ENCODE measurements at regions not wholly inside any gene's neighbourhood (a gene's known extent, or its start where the extent isn't known, plus 50 kb on each side); places are given as distances from the start of the nearest gene placed in this dataset.

GRCh38 chr7:25861164-25861496, 290.9 kb upstream of the NFE2L3 start:
- Histone ChIP-seq H3K27me3 (ENCODE audit: insufficient read depth, low read length, poor library complexity) (peaks cover 8% of the 10 kb centered on the region), H3K36me3 (ENCODE audit: insufficient read depth, low read length) (no peaks in the 10 kb centered on the region), H3K4me2 (ENCODE audit: insufficient read depth, low read length) (no peak overlapping the region), H3K4me3 (ENCODE audit: low read depth in 1 of 2, low read length in 2 of 2) (no peak overlapping the region), H3K4me1 (ENCODE audit: insufficient read depth, low read length) (no peaks in the 10 kb centered on the region), H2AFZ (ENCODE audit: low read depth, low read length) (no peak overlapping the region), H3K9me3 (ENCODE audit: insufficient read depth, low read length, severe bottlenecking) (no peaks in the 10 kb centered on the region), H3K79me2 (ENCODE audit: insufficient read depth, low read length) (no peaks in the 10 kb centered on the region), H3K9ac (ENCODE audit: low read depth, low read length) (no peak overlapping the region), H3K27ac (ENCODE audit: low read length) (no peak overlapping the region), H4K20me1 (ENCODE audit: insufficient read depth, low read length) (no peaks in the 10 kb centered on the region)
- ATAC-seq (ENCODE audit: insufficient read depth, low read depth) (no peak), DNase-seq (no peak)
- TF ChIP-seq EZH2 (IDR thresholded peaks at IDR 0.05; ENCODE audit: borderline replicate concordance, low read depth, low read length, severe bottlenecking): no peak
- TF ChIP-seq, protein P1, sequence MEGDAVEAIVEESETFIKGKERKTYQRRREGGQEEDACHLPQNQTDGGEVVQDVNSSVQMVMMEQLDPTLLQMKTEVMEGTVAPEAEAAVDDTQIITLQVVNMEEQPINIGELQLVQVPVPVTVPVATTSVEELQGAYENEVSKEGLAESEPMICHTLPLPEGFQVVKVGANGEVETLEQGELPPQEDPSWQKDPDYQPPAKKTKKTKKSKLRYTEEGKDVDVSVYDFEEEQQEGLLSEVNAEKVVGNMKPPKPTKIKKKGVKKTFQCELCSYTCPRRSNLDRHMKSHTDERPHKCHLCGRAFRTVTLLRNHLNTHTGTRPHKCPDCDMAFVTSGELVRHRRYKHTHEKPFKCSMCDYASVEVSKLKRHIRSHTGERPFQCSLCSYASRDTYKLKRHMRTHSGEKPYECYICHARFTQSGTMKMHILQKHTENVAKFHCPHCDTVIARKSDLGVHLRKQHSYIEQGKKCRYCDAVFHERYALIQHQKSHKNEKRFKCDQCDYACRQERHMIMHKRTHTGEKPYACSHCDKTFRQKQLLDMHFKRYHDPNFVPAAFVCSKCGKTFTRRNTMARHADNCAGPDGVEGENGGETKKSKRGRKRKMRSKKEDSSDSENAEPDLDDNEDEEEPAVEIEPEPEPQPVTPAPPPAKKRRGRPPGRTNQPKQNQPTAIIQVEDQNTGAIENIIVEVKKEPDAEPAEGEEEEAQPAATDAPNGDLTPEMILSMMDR (IDR thresholded peaks at IDR 0.05; ENCODE audit: borderline replicate concordance, extremely low read depth, low read length, poor library complexity, severe bottlenecking): no peak

- Histone ChIP-seq H3K27me3 (ENCODE audit: insufficient read depth, low read length, poor library complexity) (peaks cover 8% of the 10 kb centered on the region), H2AFZ (ENCODE audit: low read depth, low read length) (no peak overlapping the region), H4K20me1 (ENCODE audit: insufficient read depth, low read length) (no peaks in the 10 kb centered on the region), H3K9me3 (ENCODE audit: insufficient read depth, low read length, severe bottlenecking) (no peaks in the 10 kb centered on the region), H3K4me2 (ENCODE audit: insufficient read depth, low read length) (no peak overlapping the region), H3K36me3 (ENCODE audit: insufficient read depth, low read length) (no peaks in the 10 kb centered on the region), H3K9ac (ENCODE audit: low read depth, low read length) (no peak overlapping the region), H3K4me3 (ENCODE audit: low read depth in 1 of 2, low read length in 2 of 2) (no peak overlapping the region), H3K27ac (ENCODE audit: low read length) (no peak overlapping the region), H3K4me1 (ENCODE audit: insufficient read depth, low read length) (no peaks in the 10 kb centered on the region), H3K79me2 (ENCODE audit: insufficient read depth, low read length) (no peaks in the 10 kb centered on the region)
- no peak for DNase-seq
- no peak for TF ChIP-seq EZH2 (IDR thresholded peaks at IDR 0.05; ENCODE audit: borderline replicate concordance, low read depth, low read length, severe bottlenecking)
- TF ChIP-seq, protein P1 (IDR thresholded peaks at IDR 0.05; ENCODE audit: borderline replicate concordance, extremely low read depth, low read length, poor library complexity, severe bottlenecking): no peak
- ATAC-seq (ENCODE audit: insufficient read depth, low read depth): no peak
Observed at GRCh38 chr7:25861601-25862260, 290.3 kb upstream of the NFE2L3 start.

- Histone ChIP-seq H3K27ac (ENCODE audit: low read length) (no peak overlapping the region), H3K4me2 (ENCODE audit: insufficient read depth, low read length) (no peak overlapping the region)
- peak; percentile 30 for DNase-seq
Observed at GRCh38 chr7:25862261-25863004, 289.6 kb upstream of the NFE2L3 start.

More at GRCh38 chr7:25862261-25863004, 289.6 kb upstream of the NFE2L3 start:
- ATAC-seq (ENCODE audit: insufficient read depth, low read depth): peak; percentile 22; the same call in 1 of the 3 replicates
- H3K36me3 ChIP-seq (ENCODE audit: insufficient read depth, low read length): no peaks in the 10 kb centered on the region
- H3K79me2 ChIP-seq (ENCODE audit: insufficient read depth, low read length): no peaks in the 10 kb centered on the region
- H4K20me1 ChIP-seq (ENCODE audit: insufficient read depth, low read length): no peaks in the 10 kb centered on the region
- no peak overlapping the region for H2AFZ ChIP-seq (ENCODE audit: low read depth, low read length)
- no peaks in the 10 kb centered on the region for H3K4me1 ChIP-seq (ENCODE audit: insufficient read depth, low read length)
- no peak overlapping the region for H3K4me3 ChIP-seq (ENCODE audit: low read depth in 1 of 2, low read length in 2 of 2)
- H3K27me3 ChIP-seq (ENCODE audit: insufficient read depth, low read length, poor library complexity): peaks cover 8% of the 10 kb centered on the region
- no peaks in the 10 kb centered on the region for H3K9me3 ChIP-seq (ENCODE audit: insufficient read depth, low read length, severe bottlenecking)
- no peak overlapping the region for H3K9ac ChIP-seq (ENCODE audit: low read depth, low read length)
- TF ChIP-seq, protein P1 (IDR thresholded peaks at IDR 0.05; ENCODE audit: borderline replicate concordance, extremely low read depth, low read length, poor library complexity, severe bottlenecking): no peak
- no peak for TF ChIP-seq EZH2 (IDR thresholded peaks at IDR 0.05; ENCODE audit: borderline replicate concordance, low read depth, low read length, severe bottlenecking)
